NCI-H748 (cell line): ENCODE measurements at regions not wholly inside any gene's neighbourhood (a gene's known extent, or its start where the extent isn't known, plus 50 kb on each side); places are given as distances from the start of the nearest gene placed in this dataset.
A peak's percentile ranks its signal among the peaks of the same experiment; 100 is the strongest.

Source experiments
- DNase-seq: peaks from one replicate; lab custom pipeline; 2025; ENCODE audit not compliant: unreplicated experiment; lab: John Stamatoyannopoulos, UW

DNA sequence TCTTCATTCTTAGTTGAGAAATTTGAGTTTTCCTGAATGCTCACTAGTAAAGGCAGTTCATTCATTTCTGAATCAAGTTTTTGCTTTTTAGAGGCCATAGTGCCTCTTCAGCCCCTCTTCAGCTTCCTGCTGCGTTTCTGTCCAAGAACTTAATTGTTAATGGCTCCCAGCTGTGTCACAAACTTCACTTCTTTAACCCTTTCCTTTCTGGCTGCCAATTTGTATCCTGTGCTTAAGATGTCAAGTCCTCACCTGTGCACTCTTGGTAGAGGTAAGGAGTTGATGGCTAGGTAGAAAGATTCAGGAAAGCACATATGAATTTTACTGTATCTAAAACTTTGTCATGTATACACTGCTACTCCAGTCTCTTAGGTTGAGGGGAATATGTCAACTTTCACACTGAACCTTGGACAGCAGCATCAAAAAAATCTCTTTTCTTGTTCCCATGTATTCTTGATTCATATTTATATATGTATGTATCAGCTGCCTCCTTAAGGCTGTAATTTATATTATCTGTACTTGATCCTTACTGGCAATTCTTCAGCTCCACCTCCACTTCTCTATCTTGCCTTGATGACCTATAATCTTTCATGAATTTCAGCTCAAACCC is 612.8 kb downstream of the LMO4 start:
- no peak for DNase-seq

DNA sequence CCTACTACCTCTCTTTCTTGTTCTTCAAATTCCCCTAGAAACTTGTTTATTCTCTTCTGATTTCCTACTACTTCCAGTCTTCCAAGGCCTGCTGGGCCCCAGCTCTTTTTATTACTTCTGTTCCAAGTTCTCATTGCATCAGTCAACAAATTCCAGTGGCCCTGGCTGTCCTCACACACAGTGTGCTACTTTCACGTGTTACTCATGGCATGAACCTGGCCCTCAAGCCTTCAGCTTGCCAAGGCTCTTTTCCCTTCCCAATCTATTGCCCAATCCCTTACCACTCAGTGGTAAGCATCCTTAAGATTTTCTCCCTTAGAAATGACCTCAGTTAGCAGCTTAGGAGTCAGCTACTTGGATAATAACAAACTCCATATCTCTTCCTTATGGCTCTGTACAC is 613.5 kb downstream of the LMO4 start:
- no peak for DNase-seq

DNA sequence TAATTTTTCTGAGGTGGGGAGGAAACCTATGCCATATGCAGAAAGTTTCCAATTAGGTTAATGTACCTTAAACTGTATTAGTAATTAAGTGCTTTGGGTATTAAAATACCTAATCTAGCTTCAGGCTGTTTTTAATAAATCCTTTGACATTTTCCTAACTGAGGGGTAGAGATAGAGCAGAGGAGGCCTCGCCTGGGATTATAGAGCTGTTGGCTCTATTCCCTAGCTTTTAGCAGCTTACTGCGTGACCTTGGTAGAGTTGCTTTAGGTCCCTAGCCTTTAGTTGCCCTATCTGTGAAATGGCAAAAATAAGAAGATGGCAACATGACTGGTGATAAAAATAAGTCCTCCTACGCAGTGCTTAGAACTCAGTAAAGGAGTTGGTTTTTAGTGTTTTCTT is 621.0 kb downstream of the LMO4 start:
- DNase-seq, result no peak

DNA sequence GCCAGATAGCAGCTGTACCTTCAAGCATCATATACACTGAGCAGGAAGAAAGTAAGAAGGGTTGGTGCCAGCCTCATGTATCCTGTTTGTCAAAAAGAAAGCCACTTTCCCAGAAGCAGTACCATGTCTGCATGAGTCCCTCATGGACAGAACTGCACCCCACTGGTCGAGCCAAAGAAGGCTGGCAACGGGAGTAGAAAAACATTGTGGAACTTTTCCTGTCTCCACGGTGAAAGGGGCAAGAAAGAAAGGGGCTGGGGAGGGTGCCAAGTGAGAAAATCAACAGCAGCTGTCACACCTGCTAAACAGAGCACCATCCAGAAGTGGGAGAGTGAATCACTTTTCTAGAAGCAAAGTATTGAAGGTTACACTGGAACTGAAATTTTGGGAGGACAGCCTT is 621.7 kb downstream of the LMO4 start:
- no peak for DNase-seq

DNA sequence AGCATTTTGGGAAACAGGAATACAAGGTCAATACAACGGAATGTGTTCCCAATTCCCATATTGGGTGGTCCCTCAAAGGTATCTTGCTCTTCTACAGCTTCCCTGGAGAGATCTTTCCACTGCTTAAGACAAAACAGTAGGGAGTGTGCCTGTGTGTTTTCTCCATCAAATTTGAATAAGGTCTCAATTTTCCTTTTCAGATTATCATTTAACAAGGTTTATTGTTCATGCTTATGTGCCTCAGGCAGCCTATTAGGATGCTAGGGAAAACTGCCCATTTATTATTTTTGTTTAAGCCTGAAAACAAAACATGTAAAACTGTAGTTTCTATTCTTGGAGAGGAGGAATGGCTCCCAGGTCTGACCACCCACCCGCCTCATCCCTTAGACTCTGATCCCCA is 622.7 kb downstream of the LMO4 start:
- no peak for DNase-seq

DNA sequence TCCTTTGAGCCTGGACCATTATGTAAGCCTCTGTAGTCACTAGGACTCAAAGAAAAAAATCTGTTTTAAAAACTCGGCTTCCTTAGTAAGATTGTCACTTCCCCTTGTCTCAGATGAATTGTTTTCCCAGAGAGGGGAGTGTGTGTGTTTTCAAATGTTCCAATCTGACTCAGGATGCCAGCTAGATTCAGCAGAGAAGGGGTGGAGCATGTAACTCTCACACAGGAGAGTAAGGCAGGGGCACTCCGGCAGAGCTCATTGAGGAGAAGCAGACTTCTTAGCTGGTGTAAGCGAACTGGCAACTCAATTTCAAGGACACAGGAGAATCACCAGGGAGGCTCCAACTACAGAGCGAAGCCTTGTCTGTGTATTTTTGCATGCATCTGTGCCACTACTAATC is 623.2 kb downstream of the LMO4 start:
- DNase-seq, result no peak

DNA sequence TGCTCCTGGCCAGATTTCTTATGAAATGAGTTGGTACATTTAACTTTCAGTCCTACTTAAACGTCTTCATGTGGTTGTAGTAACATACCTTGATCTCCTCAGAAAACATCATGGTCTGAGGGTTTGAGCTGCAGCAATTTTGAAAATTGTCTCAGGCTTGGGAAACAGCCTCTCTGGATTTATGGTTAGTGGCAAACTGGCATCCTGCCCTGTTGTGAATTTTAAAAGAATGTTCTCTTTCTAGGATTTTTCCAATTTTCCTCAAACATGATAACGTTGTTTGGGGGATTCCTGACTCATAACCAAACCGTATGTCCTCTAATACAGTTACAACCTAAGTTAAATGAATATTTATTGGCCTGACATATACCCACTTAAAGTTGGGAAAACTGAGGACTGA is 624.4 kb downstream of the LMO4 start:
- DNase-seq, result no peak

DNA sequence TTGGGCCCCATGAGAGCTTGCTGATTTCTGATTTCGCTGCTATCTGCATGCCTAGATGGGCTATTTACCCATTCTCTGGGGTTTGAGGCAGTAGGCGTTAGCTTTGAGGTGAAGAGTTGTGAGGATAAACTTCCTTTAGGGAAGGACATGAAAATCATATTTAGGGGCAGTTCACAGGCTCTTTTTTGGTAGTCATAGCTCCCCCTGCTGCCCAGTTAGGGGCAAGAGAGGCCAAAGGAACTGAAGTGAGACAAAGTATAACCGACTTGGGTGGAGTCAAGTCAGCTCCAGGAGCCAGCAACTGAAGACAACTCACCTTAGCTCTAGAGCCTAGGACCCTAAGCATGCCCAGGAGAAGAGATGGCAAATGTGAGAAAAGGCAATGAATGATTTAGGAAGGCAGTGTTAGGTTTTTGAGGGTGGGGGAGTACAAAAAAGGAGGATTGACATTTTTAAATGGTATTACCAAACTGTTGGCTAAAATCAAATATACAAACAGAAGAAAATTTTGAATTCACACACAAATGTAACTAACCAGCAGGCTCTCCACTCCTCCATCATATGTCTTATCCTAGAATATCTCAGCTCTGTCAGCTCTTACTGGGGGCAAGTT is 625.2 kb downstream of the LMO4 start:
- DNase-seq, result peak; percentile 62

DNA sequence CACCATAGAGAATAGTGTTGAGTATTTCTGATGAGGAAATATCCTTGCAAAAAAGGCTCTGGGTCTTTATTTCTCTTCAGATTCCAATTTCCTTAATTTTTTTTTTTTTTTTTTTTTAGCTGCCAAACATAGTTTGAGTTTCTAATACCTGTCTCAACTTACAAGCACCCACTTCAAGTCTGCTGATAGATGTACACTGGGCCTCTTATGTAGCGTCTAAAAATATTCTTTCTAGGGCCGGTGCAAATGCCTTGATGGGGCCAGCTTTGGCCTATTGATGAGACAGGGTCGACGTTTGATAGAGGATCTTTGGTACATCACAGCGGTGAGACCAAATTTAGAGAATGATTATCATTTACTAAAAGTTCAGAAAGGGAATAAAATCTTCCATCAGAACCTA is 626.4 kb downstream of the LMO4 start:
- DNase-seq, result no peak

DNA sequence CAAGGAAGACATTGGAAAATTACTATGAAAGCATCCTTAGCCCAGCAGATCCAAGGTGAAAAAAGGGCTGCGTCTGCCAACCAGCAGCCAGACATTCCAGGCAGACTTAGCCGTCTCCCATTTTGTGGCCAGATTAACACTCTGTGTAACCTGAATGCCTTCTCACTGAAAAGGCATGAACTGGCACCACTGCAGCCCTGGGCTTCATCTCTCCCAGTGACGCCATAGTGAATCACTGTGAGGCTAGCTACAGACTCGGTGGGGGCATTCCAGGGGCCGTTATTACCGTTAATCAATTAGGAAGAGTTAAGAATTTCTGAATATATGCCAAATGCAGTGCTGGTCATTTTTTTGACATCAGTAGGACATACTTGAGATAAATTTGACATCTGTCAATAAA is 627.4 kb downstream of the LMO4 start:
- no peak for DNase-seq

DNA sequence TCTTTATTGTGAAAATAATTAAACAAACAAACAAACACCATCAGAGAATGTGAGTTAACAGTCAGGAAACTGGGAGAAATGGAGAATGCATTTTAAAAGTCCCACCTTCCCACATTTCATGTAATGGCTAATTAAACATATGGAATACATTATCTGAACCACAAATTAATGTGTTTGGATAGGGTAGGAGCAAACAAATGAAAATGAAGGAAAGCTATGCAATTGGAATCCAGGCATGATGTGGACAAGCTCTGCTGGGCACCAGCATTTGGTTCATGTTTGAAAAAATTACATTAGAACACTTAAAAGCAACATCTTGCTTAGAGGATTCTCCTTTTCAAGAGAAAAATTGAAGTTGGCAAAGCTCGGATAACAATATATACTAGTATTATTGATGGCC is 628.1 kb downstream of the LMO4 start:
- DNase-seq, result no peak

DNA sequence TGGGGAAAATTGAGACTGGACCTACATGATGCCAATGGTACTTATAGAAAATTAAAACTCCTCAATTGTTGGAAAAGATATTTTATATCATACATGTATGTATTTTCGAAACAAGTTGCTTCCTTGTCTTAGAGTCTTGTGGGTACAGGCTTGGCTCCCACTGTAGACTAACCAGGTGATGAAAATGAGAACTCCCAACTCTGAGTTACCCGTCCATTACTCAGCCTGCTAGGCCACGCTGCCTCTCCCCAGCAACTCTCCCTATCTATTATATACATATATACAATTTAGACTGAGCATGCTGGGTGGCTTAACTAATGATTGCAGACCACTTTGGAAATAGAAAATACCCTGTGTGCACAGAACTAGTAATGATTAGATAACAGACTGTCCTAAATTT is 628.7 kb downstream of the LMO4 start:
- DNase-seq, result no peak

DNA sequence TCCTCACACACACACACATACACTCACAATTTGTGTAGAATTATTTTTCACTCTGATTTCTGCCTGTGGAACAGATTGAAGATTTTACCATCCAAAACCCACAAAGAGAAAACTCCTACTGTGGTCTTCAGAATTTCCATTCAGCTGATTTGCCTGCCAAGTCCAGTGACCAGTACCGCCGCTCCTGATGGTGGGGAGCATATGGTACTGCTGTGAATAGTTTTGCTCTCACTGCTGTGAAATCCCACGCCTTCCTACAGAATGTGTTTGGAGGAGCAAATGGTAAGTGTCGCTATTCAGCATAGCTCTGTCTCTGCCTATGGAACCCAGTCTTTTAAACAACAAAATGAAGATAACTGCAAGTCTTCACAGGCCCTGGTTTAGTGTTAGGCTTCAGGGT is 629.5 kb downstream of the LMO4 start:
- no peak for DNase-seq

DNA sequence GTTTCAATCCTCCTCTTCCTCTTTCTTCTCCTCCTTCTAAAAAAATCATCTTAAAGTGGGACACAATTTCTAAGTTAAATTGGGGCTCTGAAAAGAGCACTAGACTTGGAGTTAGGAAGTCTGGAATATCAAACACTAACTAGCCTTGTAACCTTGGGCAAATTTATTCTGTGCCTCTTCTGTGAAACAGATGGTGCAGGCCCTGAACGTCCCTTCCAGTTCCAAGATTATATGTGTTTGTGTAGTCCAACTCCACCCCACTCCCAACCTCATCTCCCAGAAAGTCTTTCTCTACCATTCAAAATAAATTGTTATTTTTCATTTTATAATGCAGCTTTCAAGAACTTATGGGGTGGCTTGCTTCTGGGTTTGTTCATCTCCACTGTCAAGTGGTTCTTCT is 630.0 kb downstream of the LMO4 start:
- DNase-seq, result no peak

DNA sequence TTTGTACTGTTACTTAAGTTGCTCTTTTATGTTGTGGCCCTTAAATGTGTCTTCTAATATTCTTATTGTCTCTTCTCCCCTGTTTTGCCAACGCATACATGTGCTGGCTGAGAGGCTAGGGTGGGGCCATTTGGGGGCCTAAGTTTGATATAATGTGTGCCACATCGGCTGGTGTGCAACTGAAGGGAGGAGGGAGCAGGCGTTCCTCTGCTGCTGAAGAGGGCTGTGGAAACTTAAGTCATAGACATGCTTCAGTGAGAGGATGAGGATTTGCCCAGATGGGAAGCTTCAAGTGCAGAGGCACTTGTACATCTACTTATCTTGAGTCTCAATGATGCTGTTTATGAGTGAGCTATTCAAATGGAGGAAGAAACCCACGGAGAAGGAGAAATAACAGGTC is 630.6 kb downstream of the LMO4 start:
- DNase-seq, result no peak

DNA sequence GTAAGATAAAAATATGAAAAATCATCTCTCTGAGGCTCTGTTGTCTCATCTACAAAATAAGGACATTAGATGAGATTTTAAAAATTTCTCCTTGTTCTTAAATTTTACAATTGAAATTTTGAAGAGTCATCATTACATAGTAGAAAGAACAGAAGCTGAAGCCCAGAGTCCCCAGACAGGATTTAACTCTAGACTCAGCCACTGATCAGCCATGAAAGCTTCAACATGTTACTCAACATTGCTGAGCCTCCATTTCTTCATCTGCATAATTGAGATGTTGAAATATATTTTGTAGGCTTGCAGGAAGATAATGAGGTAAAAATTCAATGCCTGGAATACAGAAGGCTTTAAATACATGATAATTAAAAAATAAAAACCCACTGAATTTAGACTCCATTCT is 633.3 kb downstream of the LMO4 start:
- DNase-seq, result no peak

DNA sequence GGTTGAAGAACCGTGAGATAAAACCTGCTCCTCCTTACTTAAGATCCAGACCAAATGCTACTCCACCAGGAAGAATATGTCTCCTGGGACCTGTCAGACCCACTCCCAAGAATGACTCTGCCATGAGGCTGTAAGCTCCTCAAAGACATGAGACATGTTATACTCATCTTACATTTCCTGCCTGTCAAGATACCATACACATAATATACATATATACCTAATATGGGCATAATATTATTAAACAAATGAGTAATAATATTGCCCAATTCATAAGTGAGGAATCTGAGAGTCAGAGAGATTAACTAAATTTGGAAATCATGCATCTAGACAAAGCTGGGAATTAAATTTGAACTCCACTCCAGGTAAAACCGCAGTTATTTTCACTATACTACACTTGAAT is 634.9 kb downstream of the LMO4 start:
- DNase-seq, result no peak

DNA sequence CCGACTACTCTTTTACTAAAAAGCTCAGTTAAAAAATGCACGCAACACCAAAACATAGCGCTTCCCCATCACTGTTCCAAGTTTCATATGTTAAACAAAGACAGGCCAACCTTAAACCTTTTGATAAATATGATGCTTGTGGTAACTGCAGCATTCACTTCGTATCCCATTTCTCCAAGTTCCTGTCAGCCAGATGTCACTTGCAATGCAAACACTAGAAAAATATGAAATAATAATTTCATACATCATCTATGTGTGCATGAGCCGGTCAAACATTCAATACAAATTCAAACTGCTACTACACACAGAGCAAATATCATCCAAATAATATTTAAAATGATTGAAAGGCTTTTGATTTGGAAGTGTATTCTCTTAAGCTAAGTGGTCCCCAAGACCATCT is 636.5 kb downstream of the LMO4 start:
- no peak for DNase-seq

DNA sequence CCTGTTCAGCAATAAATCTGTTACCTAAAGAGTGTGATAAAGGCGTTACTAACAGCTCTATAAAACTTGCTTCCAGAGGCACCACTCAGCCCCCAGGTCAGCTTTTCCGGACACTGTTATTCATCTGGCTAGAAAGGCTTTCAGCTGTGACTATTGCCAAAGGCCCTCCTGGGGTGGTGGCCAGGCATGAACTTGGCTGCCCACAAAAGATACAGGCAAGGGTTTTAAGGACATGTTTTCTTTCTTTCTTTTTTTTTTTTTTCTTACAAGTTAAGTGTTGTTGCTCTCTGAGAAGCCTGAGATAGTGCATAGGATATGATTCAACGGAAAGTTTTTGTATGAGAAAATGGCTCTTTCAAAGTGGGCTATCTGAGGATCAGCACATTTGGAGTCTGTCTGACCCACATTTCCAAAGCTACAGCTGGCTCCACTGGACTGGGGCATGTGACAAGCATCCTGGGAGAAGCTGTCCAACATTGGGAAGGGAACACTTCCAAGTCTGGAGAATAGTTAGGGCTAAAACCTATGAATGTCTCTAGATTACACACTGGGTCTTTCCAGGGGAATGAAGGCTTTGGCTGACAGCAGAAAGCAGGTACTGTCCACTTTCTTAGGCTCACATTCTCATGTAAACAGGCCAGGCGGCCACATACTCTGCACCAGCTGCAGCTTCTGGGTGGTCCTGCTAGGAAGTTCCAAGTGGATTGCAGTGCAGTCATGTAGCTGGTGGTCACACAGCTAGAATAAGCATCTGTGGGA is 639.7 kb downstream of the LMO4 start:
- no peak for DNase-seq

DNA sequence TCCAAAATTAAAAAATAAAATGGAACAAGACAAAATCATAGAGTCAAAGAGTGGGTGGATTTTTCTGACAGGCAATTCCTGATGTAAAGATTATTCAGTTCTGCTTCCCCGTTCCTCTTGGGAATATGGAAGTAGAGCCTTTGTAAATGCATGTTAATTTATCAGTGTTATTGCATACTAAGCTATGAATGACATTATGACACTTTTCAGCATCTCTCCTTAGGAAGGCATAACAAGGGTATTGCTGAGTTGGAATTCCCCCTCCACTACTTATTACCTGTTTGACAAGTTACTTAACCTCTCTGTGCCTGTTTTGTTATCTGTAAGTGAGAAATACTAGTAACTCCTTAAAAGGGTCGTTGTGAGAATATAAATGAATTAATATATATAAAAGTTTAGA is 640.4 kb downstream of the LMO4 start:
- DNase-seq, result no peak

DNA sequence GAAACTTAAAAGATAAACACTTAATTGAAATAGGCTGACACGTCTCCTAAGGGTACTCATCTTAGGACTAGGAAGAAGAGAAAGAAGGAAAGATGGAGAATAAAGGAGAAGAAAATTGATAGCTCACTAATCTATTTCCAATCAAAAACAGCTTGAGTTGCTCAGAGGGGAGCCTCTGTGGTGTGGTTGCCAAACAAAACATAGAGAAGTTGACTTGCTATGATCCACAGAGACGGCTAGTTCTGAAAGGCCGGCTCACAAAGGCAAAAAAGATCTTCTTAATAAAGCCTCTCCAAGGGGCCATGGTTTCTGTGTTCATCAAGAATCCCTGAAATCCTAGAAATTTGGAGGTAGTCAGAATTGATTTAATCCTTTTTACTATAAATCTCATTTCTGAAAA is 644.1 kb downstream of the LMO4 start:
- DNase-seq, result no peak

DNA sequence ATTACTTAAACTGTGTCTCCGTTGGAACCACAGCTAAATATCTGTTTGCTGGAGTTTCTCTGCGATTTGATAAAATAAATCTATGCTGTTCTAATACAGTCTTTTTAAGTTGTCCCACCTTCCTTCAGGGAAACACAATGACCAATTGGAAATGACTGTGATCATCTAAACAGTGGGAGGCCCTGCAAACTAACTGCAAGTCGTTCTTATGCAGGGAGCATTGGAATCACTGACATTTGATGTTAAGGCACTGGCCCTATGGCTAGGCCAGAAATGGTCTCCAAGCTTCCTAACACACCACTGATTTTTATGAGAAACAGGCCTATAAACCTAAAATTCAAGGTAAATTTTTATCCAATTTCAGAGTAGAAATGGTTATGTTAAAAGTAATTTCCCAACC is 645.2 kb downstream of the LMO4 start:
- DNase-seq, result no peak

DNA sequence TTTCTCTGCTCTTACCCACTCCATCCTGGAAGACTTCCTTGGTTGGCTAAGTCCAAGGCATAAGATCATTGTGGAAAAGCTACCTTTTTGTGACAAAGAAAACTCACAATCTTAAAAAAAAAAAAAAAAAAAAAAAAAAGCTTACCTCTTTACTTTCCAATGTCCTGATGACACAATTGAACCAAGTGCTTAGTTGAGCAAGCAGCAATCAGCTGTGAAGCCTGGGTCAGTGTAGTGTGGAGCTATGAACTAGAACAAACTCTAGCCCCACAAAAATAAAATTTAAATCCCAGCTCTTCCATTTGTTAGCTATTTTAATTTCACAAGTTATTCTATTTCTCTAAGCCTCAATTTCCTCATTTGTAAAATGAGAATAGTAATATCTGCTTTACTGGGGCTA is 647.6 kb downstream of the LMO4 start:
- DNase-seq, result no peak
